ENCODE measurements at regions not wholly inside any gene's neighbourhood (a gene's known extent, or its start where the extent isn't known, plus 50 kb on each side); places are given as distances from the start of the nearest gene placed in this dataset.

GRCh38 chr5:6832994-6833393 lies 119.8 kb downstream of the TENT4A start:
- DNase-seq = no peak

- DNase-seq = no peak
Observed at GRCh38 chr5:6833406-6833805, 120.2 kb downstream of the TENT4A start.

- DNase-seq = no peak
Observed at GRCh38 chr5:6837095-6837494, 123.9 kb downstream of the TENT4A start.

- DNase-seq = peak; percentile 17
Observed at GRCh38 chr5:6837519-6838110, 124.4 kb downstream of the TENT4A start.

GRCh38 chr5:6838736-6839135 lies 125.5 kb downstream of the TENT4A start:
- no peak for DNase-seq

- DNase-seq = no peak
Observed at GRCh38 chr5:6840136-6840793, 127.0 kb downstream of the TENT4A start.

- no peak for DNase-seq
Observed at GRCh38 chr5:6843335-6843734, 130.1 kb downstream of the TENT4A start.

GRCh38 chr5:6843821-6844220 lies 130.6 kb downstream of the TENT4A start:
- DNase-seq = no peak

GRCh38 chr5:6845856-6846255 lies 132.6 kb downstream of the TENT4A start:
- no peak for DNase-seq

- no peak for DNase-seq
Observed at GRCh38 chr5:6847870-6848269, 134.6 kb downstream of the TENT4A start.

- DNase-seq = peak; percentile 30
Observed at GRCh38 chr5:6849316-6850105, 136.3 kb downstream of the TENT4A start.

GRCh38 chr5:6850106-6850432 lies 136.8 kb downstream of the TENT4A start:
- no peak for DNase-seq

GRCh38 chr5:6856653-6857052 lies 143.4 kb downstream of the TENT4A start:
- DNase-seq = no peak

GRCh38 chr5:6858419-6858818 lies 145.2 kb downstream of the TENT4A start:
- no peak for DNase-seq

GRCh38 chr5:6859023-6859422 lies 145.8 kb downstream of the TENT4A start:
- DNase-seq = no peak

GRCh38 chr5:6859951-6860638 lies 146.9 kb downstream of the TENT4A start:
- no peak for DNase-seq

GRCh38 chr5:6861036-6861435 lies 147.8 kb downstream of the TENT4A start:
- no peak for DNase-seq

GRCh38 chr5:6861667-6862066 lies 148.4 kb downstream of the TENT4A start:
- no peak for DNase-seq

- no peak for DNase-seq
Observed at GRCh38 chr5:6862306-6862705, 149.1 kb downstream of the TENT4A start.

- no peak for DNase-seq
Observed at GRCh38 chr5:6867712-6868111, 154.5 kb downstream of the TENT4A start.

- no peak for DNase-seq
Observed at GRCh38 chr5:6868171-6868570, 154.9 kb downstream of the TENT4A start.

- DNase-seq = no peak
Observed at GRCh38 chr5:6868575-6869215, 155.5 kb downstream of the TENT4A start.

GRCh38 chr5:6869677-6870076 lies 156.4 kb downstream of the TENT4A start:
- no peak for DNase-seq

Measured in stimulated activated CD4-positive, alpha-beta T cell treated with anti-CD3 and anti-CD28 coated beads, Interleukin-1b, Interleukin-23, amount 100 ng/mL, for 48 hours (primary cell).